Fibroblast of villous mesenchyme (primary cell): ENCODE measurements at regions not wholly inside any gene's neighbourhood (a gene's known extent, or its start where the extent isn't known, plus 50 kb on each side); places are given as distances from the start of the nearest gene placed in this dataset.

ENCODE experiments used
- DNase-seq: peaks from one replicate; pipeline ENCODE4 v3.0.0-alpha.2; 2010; ENCODE audit warnings: low read depth
- H3K4me3 ChIP-seq: 2 replicates; pipeline ENCODE4 v1.5.1; 2011; ENCODE audit warnings: low read depth, mild to moderate bottlenecking, low read length
- CTCF ChIP-seq: IDR thresholded peaks from 2 replicates; pipeline ENCODE4 v1.5.1; 2012; ENCODE audit warnings: low read depth, mild to moderate bottlenecking, low read length; ENCODE audit not compliant: insufficient read depth

DNA sequence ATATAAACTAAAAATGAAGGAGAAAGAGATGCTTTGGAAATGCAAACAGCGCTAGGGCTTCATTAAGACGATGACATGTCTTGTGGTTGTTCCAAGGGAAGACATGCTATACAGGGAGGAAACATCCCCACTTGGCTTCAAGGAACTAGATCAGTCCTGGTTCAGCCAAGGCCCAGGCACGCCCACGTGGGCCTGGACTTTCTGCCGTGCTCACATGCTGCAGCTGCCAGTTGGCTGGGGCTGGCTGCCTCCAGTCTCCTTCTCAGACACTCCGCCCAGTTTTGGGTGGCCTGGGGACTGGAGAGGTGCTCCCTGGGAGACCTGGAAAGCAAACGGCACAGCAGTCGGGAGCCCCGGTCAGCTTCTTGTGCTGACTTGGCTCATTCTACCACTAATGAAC is 109.6 kb downstream of the GLI2 start:
- no peak for TF ChIP-seq CTCF
- H3K4me3 ChIP-seq, result no peak overlapping the region
- DNase-seq, result no peak

DNA sequence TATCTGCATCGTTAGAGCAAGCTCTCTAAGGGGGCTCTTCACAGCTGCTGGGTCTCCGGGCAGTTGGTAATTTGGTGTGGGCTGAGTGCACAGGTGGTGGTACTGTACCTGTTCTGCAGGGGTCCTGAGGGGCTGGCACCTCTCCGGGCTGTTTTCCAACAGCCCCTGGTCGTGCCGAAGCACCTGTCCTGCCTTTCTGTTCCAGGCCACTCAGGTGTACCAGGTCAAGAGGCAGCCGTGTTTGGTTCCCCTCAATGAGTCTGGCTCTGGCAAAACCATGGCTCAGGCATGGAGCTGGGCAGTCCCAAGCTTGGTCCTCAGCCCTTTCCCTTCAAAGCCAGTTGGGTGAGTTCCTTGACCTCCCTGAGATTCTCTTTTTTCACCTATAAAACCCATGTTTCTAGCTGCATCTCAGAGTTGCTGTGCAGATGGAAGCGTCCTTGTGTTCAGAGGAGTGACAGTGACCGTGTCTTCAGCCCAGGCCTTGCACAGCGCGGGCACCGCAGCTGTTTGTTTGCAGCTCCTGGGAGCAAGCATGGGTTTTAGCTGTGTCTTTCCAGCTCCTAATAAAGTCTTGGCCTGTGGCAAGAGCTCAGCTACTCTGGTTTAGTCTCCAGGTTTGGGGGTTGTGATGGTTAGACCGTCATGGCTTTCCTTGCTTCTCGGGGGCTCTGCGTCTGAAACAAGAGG is 110.9 kb downstream of the GLI2 start:
- H3K4me3 ChIP-seq, result no peak overlapping the region
- DNase-seq, result no peak
- TF ChIP-seq CTCF, result no peak

DNA sequence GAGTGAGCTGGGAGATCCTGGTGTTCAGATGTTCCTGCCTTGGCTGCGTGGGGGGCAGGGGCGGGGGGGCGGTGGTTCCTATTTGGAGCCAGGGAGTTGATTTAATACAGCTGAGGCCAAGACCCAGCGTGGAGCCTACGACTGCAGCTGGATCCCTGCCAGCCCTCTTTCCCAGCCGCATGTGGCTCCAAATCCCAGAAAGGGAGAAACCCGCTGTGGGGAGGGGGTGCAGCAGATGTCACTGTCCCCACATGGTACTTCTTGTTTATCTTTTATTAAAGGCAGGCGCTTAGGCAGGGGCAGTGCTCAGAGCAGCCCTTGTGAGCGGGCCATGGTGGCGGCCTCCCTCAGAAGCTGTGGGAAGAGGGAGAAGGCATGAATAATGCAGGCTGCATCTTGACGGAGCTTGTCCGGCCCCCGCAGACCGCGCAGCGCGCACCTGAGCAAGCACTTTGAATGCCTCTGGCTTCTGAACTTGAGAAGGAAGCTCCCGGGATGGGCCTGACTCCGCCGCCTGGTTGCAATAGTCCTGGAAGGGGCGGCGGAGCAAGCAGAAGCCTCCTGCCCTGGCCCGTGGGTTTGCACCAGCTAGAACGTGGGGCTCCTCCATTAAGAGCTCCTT is 112.1 kb downstream of the GLI2 start:
- H3K4me3 ChIP-seq, result no peak overlapping the region
- no peak for TF ChIP-seq CTCF
- DNase-seq, result no peak

DNA sequence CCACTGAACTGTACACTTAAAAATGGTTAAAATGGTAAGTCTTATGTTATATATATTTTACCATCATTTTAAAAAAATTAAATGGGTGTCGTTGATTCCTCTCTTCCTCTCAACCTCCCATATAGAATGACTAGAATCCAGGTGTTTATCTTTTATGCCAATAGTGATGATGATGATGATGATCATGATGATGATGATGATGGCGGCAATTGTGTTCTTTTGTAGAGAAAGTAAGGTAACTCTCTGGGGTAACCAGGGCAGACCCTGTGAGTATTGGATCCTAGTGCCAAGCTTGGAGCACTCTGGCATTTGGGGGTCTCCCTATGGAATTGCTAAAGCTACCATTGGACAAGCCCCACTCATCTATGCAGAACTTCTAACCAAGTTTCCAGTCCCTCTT is 113.6 kb downstream of the GLI2 start:
- no peak for TF ChIP-seq CTCF
- DNase-seq, result no peak

DNA sequence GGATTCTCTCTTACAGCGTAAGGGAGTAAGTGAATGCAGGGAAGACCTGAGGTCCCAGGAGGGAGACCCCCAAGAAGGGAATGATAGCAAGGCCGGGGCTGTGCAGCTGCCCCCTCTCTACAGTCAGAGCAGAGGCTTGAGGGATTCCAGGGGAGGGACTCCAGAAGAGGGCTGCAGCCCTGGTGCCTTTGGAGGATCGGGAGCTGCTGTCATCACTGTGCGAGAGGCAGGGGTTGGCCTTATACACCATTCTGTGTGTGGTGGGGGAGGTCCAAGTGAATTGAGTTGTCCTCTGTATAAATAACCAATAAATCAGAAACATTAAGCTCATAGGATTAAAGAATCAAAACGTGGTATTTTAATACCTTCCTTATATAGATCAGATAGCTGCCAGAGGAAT is 114.9 kb downstream of the GLI2 start:
- DNase-seq, result no peak
- no peak for TF ChIP-seq CTCF
- H3K4me3 ChIP-seq, result no peak overlapping the region

More for the DNA sequence above, 113.6 kb downstream of the GLI2 start:
- H3K4me3 ChIP-seq, result no peak overlapping the region

DNA sequence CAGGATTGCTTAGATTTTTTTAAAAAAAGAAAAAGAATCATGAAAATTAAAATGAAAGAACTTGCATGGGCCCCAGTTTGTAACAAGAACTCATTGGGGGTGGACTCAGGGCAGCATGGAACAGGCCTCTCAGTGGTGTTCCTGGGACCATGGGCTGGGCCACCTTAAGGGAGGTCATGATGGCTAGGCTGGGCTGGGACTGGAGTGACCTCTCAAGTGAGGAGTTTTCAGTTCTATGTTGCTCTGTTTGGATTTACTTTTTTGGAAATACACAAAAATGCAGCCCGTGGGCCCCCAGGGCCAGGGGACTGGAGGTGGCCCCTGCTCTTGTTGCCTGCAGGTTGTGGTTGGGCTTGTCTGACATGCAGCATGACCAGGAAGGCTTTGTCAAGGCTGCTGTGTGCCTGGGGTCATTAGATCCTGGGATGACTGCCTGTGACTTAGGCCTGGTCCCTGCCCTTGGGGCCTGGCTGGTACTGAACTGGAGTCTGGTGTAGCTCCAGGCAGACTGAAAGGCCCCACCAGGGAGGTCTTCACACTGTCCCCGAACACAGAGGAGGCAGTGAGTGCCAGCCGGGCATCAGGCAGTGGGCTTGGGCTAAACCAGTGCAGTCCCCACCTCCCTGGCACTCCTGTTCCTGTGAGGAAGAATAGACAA is 115.6 kb downstream of the GLI2 start:
- no peak for TF ChIP-seq CTCF
- H3K4me3 ChIP-seq, result no peak overlapping the region
- no peak for DNase-seq
